Hepatocyte (in vitro differentiated cells): ENCODE measurements at regions not wholly inside any gene's neighbourhood (a gene's known extent, or its start where the extent isn't known, plus 50 kb on each side); places are given as distances from the start of the nearest gene placed in this dataset.

Source experiments
- DNase-seq: peaks from one replicate; pipeline ENCODE4 v3.0.0-alpha.2; 2016; ENCODE audit warnings: low spot score
- H2AFZ ChIP-seq: fragments of 200-600 bp; sonication (generic); 2 replicates; pipeline ENCODE4 v1.6.0; 2016; ENCODE audit warnings: antibody characterized with exemption, mild to moderate bottlenecking
- H3K27ac ChIP-seq: fragments of 200-600 bp; sonication (generic); 2 replicates; pipeline ENCODE4 v1.5.1; 2016; ENCODE audit warnings: mild to moderate bottlenecking
- H3K27me3 ChIP-seq: fragments of 200-600 bp; sonication (generic); 2 replicates; pipeline ENCODE4 v1.6.1; 2016
- H3K36me3 ChIP-seq: fragments of 200-600 bp; sonication (generic); replicated peaks from 2 replicates; pipeline ENCODE4 v1.5.1; 2016; ENCODE audit warnings: low read depth; ENCODE audit not compliant: insufficient read depth
- H3K4me1 ChIP-seq: fragments of 200-600 bp; sonication (generic); 2 replicates; pipeline ENCODE4 v1.5.1; 2016; ENCODE audit warnings: mild to moderate bottlenecking, moderate library complexity; ENCODE audit not compliant: insufficient read depth
- H3K4me2 ChIP-seq: fragments of 200-600 bp; sonication (generic); 2 replicates; pipeline ENCODE4 v1.6.0; 2016
- H3K4me3 ChIP-seq: fragments of 200-600 bp; sonication (generic); 2 replicates; pipeline ENCODE4 v1.5.1; 2016; ENCODE audit warnings: mild to moderate bottlenecking
- H3K79me2 ChIP-seq: fragments of 200-600 bp; sonication (generic); 2 replicates; pipeline ENCODE4 v1.6.0; 2017; ENCODE audit warnings: mild to moderate bottlenecking
- H3K9me2 ChIP-seq: fragments of 200-600 bp; sonication (generic); replicated peaks from 2 replicates; pipeline ENCODE4 v1.6.0; 2017; ENCODE audit warnings: mild to moderate bottlenecking; ENCODE audit not compliant: insufficient read depth
- H3K9me3 ChIP-seq: fragments of 200-600 bp; sonication (generic); 2 replicates; pipeline ENCODE4 v1.5.1; 2016; ENCODE audit warnings: low read depth, mild to moderate bottlenecking
- H4K20me1 ChIP-seq: fragments of 200-600 bp; sonication (generic); 2 replicates; pipeline ENCODE4 v1.6.0; 2016; ENCODE audit warnings: mild to moderate bottlenecking; ENCODE audit not compliant: insufficient read depth, poor library complexity, severe bottlenecking
- CTCF ChIP-seq: fragments of 200-600 bp; sonication (generic); IDR thresholded peaks from 2 replicates; pipeline ENCODE4 v1.5.1; 2016; ENCODE audit warnings: antibody characterized with exemption, mild to moderate bottlenecking; ENCODE audit not compliant: poor library complexity
- EZH2 ChIP-seq: fragments of 200-600 bp; sonication (generic); IDR thresholded peaks from 2 replicates; pipeline ENCODE4 v1.6.1; 2016; ENCODE audit warnings: antibody characterized with exemption, mild to moderate bottlenecking, borderline replicate concordance
- EZH2phosphoT487 ChIP-seq: fragments of 200-600 bp; sonication (generic); IDR thresholded peaks from one replicate; pipeline ENCODE4 v1.6.1; 2018; ENCODE audit warnings: antibody characterized with exemption, mild to moderate bottlenecking, low read depth, moderate library complexity; ENCODE audit not compliant: unreplicated experiment, severe bottlenecking
- WGBS: methylation state at CpG from one replicate; pipeline ENCODE4 v1.1.6; 2016; ENCODE audit warnings: low lambda C conversion rate; ENCODE audit errors: missing lambda C conversion rate; 5-methylcytosine and 5-hydroxymethylcytosine counted together

DNA sequence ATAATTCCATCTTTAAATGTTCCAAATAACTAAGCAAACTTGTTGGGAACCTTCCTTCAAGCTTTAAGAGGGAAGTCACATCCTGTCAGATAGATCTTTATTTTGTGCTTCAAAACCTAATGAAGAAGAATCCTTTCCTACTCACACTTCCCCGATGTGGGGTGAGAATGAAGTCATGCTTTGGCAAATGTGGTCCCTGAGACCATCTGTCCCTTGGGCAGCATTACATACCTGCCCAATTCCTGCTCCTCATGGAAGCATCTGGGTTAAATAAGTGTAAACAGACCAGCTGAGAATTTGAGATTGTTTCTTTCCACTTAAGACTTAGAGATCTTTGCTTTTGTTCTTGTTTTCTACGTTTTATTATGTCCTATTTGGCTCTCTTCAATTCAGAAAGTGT is 606.0 kb upstream of the TMEM132C start:
- no peak overlapping the region for H3K27ac ChIP-seq
- WGBS = 64% methylated on average over 2 of the region's 2 CpGs
- TF ChIP-seq EZH2 (no peak), EZH2phosphoT487 (no peak), CTCF (no peak)

GRCh38 chr12:127663716-127664115 is 603.3 kb upstream of the TMEM132C start:
- DNase-seq = no peak
- H3K9me3 ChIP-seq = no peaks in the 10 kb centered on the region
- H4K20me1 ChIP-seq = no peaks in the 10 kb centered on the region
- H3K36me3 ChIP-seq = no peaks in the 10 kb centered on the region
- H3K27me3 ChIP-seq = no peaks in the 10 kb centered on the region
- no peaks in the 10 kb centered on the region for H3K79me2 ChIP-seq
- H3K27ac ChIP-seq = no peak overlapping the region
- H2AFZ ChIP-seq = no peak overlapping the region
- no peak overlapping the region for H3K4me3 ChIP-seq
- no peak overlapping the region for H3K4me2 ChIP-seq
- H3K4me1 ChIP-seq = no peaks in the 10 kb centered on the region
- no peaks in the 10 kb centered on the region for H3K9me2 ChIP-seq
- 78% methylated on average over 3 of the region's 3 CpGs for WGBS
- TF ChIP-seq EZH2phosphoT487 (no peak), EZH2 (no peak)

More for the DNA sequence above, 606.0 kb upstream of the TMEM132C start:
- no peak overlapping the region for H3K4me3 ChIP-seq
- H3K79me2 ChIP-seq = no peaks in the 10 kb centered on the region
- no peak overlapping the region for H3K4me2 ChIP-seq
- no peak for DNase-seq
- H3K27me3 ChIP-seq = no peaks in the 10 kb centered on the region
- H3K4me1 ChIP-seq = peaks cover 5% of the 10 kb centered on the region
- H3K36me3 ChIP-seq = no peaks in the 10 kb centered on the region
- H3K9me2 ChIP-seq = no peaks in the 10 kb centered on the region
- H4K20me1 ChIP-seq = no peaks in the 10 kb centered on the region
- no peak overlapping the region for H2AFZ ChIP-seq
- no peaks in the 10 kb centered on the region for H3K9me3 ChIP-seq

GRCh38 chr12:127664901-127665300 is 602.1 kb upstream of the TMEM132C start:
- H3K4me3 ChIP-seq = no peak overlapping the region
- H3K27me3 ChIP-seq = no peaks in the 10 kb centered on the region
- TF ChIP-seq EZH2phosphoT487 = no peak
- no peak for TF ChIP-seq EZH2
- TF ChIP-seq CTCF = no peak
- H3K4me2 ChIP-seq = no peak overlapping the region
- H3K9me2 ChIP-seq = no peaks in the 10 kb centered on the region
- no peaks in the 10 kb centered on the region for H4K20me1 ChIP-seq
- H3K27ac ChIP-seq = no peak overlapping the region
- no peaks in the 10 kb centered on the region for H3K4me1 ChIP-seq
- H3K36me3 ChIP-seq = no peaks in the 10 kb centered on the region
- H3K9me3 ChIP-seq = no peaks in the 10 kb centered on the region
- H2AFZ ChIP-seq = no peak overlapping the region
- WGBS = 79% methylated on average over 4 of the region's 4 CpGs
- DNase-seq = no peak
- H3K79me2 ChIP-seq = no peaks in the 10 kb centered on the region

- Histone ChIP-seq H3K4me3 (no peak overlapping the region), H3K27ac (no peak overlapping the region), H3K4me2 (no peak overlapping the region), H4K20me1 (no peaks in the 10 kb centered on the region), H3K4me1 (no peaks in the 10 kb centered on the region), H3K79me2 (no peaks in the 10 kb centered on the region), H2AFZ (no peak overlapping the region), H3K27me3 (no peaks in the 10 kb centered on the region), H3K9me2 (no peaks in the 10 kb centered on the region), H3K36me3 (no peaks in the 10 kb centered on the region), H3K9me3 (no peaks in the 10 kb centered on the region)
- TF ChIP-seq EZH2 (no peak), CTCF (no peak), EZH2phosphoT487 (no peak)
- no peak for DNase-seq
- 71% methylated on average over 3 of the region's 3 CpGs for WGBS
Observed at GRCh38 chr12:127667131-127667685, 599.8 kb upstream of the TMEM132C start.
